ENCODE measurements at regions not wholly inside any gene's neighbourhood (a gene's known extent, or its start where the extent isn't known, plus 50 kb on each side); places are given as distances from the start of the nearest gene placed in this dataset.

DNA sequence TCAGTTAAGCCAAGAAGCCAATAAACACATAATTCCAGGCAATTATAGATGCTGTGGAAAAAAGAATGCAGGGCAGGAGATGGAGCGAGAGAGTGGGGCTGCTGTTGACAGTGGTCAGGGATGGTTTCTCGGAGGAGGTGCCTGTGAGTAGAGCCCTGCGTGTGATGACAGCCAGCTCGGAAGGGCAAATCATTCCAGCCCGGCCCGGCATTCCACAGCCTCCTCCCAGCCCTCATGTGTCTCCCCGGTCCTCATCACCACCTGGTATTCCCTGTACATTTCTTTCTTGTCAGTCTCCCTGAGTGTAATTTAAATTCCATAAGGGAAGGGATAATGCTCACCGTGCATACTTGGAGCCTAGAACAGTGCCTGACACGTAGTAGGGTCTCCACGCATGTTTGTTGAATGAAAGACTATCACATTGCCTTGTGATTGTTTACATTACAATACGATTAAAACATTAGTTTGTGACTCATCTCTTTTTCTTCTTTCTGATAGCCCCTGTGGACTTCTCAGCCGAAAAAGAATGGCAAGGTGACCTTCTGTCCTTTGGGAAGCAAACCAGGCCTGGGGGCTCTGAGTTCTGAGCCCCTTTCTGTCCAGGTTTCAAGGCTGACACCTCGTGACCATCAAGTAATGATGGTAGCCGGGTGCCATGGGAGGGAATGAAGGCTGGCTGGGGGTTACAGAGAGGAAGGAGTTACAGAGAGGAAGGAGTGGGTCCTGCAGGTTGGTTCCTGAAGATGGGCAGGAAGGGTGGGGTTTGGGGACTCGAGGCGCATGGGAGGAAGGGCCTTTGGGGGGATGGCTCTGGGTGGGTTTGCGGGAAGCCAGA, 379.5 kb upstream of the SULF2 start:
- no peak for DNase-seq

DNA sequence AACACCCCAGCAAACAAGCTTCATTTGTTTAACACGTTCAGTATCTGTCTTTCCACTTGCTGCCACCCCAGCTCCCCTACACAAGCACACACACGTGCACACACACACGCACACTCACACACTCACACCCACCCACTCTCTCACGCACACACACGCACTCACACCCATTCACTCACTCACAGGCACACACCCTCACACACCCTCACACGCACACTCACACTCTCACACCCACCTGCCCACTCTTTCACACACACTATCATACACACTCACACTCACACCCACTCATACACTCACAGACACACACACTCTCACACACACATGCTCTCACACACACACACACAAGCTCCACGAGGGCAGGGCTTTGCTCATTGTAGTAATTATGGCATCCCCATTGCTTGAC, 378.8 kb upstream of the SULF2 start:
- no peak for DNase-seq

DNA sequence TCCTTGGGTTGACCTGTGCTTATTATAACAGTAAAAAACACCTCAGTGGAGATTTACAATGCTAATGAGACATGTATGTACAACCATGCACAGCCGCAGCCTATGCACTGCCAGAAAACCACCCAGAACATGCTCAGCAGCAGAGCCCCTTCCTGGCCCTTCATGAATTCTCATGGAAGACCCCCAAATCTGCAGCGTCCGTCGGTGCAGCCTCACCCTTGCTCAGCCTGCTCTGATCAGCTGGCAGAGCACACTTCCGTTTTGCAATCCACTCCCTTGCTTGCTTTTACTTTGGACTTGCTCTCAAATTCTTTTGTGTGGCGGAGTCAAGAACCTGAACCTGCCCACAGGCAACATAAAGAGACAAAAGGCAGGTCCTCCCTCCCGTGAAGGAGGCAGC, 378.2 kb upstream of the SULF2 start:
- DNase-seq = no peak

DNA sequence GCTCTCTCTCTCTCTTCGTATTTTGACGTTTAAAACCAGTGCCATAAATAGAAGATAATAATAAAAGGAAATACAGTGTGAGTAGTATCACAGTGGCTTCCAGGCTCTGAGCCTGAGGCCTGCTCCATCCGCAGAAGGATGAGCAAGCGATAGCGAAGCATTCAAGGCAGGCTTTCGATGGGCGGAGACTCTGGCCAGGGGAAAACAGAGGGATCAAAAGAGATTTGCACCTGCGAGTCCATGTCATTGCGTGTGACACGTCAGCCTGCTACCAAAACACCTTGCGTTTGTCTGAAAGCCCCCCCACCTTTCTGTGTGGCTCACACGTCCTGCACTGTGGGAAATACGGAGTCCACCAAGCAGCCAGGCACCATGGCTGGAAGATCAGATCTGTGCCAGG, 377.3 kb upstream of the SULF2 start:
- no peak for DNase-seq

DNA sequence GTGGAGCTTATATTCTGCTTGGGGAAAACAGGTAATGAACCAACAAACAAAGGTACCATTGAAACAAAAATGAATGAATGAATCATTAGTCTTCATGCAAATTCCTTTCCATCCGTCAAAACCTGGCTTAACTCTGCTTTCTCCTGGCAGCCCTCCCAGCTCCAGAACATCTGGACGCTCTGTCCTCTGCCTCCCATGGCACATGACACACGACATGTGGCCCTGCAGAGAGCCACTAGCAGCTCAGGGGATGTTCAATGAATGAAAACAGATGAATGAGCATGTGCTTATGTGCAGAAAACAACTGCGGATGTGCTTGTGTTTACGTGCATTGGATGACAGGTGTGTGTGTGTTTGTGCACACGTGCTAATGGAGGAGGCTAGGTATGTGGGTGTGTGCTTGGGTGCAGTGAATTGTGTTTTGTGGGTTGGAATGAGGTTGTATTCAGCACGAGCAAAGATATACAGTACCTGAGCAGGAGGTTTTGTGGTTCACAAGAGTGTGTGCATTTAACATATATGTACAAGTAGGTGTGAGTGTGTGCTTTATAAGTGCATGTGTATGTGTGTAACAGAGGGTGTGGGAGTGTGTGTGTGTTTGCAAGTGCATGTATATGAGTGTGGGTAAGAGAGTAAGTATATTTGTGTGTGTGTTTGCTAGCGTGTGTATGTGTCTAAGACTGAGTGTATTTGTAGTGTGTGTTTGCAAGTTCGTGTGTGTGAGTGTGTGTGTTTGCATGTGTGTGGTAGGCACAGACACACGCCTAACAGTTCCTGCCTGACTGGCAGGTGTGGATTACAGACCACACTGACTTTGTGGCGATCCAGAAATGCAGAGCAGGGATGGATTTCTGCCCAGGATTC, 374.1 kb upstream of the SULF2 start:
- DNase-seq = no peak

DNA sequence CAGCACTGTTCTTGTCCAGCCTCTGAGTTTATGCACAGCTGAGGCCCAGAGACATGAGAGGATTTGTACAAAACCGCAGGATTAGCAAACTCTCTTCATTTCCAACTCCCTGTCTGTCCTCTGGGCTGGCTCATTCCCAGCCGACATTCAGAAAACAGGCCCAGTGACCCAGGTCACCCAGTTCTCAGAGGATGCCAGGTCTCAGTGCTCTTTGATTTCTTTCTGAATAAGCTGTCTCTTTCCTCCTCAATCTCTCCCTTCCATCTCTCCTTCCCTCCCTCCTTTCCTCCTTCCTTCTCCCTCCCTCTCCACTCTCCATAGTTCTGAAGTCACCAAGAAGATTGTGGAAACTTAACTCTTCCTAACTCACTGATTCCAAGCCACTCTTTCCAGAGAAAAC, 372.7 kb upstream of the SULF2 start:
- DNase-seq = no peak

DNA sequence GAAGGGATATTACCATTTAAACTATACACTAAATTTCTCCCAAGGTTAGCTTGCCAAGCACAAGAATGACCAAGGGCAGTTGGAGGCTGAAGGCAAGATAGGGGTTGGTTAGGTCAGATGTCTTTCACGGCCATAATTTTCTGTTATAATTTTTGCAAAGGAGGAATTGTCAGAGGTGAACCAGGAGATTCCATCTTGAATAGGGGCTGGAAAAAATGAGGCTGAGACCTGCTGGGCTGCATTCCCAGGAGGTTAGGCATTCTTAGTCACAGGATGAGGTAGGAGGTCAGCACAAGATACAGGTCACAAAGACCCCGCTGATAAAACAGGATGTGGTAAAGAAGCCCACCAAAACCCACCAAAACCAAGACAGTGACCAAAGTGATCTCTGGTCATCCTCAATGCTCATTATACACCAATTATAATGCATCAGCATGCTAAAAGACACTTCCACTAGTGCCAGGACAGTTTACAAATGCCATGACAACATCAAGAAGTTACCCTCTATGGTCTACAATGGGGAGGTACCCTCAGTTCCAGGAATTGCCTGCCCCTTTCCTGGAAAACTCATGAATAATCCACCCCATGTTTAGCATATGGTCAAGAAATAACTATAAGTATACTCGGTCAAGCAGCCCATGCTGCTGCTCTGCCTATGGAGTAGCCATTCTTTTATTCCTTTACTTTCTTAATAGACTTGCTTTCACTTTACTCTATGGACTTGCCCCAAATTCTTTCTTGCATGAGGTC, 371.8 kb upstream of the SULF2 start:
- DNase-seq = no peak

DNA sequence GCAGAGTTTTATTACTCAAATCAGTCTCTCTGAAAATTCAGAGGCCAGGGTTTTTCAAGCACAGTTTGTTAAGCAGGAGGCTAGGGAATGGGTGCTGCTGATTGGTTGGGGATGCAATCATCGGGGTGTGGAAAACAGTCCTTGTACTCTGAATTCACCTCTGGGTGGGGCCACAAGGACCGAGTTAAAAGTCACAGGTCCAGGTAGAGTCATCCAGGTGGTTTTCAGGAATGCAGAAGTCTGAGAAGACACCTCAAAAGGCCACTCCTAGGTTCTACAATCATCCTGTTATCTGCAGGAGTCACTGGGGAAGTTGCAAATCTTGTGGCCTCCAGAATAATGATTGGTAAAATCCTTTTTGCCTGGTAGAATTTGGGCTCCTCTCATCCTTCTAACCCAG, 371.2 kb upstream of the SULF2 start:
- no peak for DNase-seq

DNA sequence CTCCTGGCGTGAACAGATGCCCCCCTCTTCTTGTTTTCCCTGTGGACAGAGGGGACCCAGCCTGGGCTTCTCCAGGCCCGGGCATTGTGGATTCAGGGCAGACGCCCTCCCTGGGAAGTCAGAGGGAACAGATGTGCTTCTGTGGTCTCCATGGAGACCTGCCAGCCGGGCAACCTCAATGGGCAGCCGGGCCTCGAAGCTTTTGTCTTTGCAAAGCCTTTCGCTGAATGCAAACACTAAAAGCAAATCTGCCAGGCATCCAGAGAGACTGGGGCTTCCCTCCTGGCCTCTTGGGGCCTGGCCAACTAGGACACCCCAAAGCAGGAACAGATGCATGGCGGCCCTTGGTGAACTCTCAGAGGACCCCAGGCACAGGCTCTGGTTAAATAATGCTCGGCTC, 370.0 kb upstream of the SULF2 start:
- peak; percentile 36 for DNase-seq

DNA sequence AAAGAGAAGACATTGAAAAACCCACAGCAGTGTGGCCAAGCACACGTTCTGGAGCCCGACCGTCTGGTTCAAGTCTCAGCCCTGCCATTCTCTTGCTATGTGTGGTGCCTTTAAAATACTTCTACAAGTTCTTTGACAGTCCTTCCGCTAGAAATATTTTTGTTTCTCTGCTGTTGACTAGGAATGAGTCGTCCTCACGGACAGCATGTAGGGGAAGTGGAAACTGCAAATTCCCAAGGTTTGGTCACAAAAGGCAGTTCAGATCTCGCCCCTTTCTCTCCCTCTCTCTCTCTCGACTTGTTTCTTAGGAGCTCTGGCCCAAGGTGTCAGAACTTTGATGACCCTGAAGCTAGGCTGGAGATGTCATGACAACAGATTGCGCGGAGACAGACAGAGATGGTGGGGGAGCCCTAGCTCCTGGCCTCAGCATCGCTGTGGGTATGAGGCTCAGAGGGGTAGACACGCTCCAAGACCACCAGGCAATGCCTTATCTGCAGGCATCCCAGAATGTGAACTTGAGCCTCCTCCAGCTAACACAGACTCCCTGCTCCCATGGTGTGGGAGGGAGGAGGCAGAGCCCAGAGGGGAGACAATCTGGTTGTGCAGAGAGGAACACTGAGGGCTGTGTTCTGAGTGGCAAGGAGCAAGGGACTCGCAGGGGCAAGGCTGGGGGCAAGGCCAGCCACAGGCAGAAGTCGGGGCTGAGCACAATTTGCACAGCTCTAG, 368.9 kb upstream of the SULF2 start:
- no peak for DNase-seq

DNA sequence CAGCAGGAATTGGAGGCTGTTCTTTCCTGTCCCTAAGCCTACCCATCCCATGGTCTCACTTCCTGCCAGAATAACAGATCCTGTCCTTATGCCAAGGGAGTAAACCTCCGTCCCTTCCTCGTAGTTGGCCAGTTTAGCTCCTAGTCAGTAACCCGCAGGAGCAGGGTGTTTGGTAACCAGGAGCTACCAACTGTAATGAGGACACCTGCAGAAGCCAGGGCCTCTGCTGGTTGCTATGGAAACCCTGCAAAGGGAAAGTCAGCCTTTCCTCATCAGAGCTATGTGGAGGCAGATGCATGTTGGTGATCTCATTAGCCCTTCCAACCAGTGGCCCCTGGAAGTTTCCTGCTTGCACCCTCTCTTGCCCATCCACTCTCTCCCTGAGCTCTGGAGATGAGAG, 368.2 kb upstream of the SULF2 start:
- DNase-seq = peak; percentile 45

DNA sequence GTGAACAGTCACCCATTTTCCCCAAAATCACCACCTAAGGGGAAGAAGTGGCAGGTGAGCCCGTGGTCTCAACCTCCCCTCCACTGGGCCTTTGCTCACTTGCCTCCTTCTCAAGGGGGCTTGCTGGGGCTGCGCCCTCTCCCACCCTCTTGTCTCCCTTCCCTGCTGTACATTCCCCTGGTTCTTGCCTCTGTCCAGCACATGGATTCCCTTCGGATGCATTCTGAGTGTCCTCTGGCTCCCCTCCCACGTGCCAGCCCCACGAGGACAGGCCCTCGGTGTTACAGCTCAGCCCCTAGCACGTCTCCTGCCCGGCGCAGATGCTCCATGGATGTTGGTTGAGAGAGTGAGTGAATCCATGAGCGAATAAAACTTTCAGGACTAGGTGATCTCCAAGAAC, 367.8 kb upstream of the SULF2 start:
- no peak for DNase-seq

DNA sequence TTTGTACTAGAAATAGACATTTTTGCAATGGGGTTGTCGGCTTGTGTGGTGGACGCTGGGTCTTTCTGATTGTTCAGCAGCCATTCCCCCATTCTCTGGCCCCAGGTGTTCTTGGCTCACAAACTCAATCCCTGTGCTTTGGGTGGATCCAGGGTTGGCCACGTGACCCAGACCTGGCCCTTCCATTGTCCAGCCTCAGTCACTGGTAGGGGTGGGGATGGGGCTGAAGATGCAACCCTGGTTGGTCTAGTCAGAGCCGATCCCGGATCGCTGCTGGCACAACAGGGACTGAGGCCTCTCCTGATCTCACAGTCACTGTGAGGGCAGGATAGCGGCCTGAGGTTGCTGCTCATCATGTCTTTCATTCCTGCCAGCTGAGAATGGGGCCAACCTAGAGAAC, 365.3 kb upstream of the SULF2 start:
- DNase-seq = no peak

DNA sequence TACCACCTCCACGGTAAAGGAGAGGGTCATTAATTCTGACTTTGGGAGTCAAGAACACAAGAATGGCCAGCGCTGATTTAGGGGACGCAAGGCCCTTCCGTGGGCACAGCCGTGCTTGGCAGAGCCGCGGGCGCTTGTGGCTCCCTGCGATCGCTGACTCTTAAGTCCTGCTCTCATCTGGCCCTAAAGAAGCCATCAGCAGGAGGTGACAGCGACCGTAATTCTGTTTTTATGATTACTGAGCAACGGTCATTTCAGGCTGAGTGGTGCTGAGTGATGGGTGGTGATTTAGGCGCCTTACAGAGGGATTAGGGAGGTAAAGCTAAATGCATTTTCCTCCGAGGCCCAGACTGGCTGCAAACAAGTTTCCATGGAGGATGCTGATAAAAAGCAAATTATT, 364.6 kb upstream of the SULF2 start:
- no peak for DNase-seq

DNA sequence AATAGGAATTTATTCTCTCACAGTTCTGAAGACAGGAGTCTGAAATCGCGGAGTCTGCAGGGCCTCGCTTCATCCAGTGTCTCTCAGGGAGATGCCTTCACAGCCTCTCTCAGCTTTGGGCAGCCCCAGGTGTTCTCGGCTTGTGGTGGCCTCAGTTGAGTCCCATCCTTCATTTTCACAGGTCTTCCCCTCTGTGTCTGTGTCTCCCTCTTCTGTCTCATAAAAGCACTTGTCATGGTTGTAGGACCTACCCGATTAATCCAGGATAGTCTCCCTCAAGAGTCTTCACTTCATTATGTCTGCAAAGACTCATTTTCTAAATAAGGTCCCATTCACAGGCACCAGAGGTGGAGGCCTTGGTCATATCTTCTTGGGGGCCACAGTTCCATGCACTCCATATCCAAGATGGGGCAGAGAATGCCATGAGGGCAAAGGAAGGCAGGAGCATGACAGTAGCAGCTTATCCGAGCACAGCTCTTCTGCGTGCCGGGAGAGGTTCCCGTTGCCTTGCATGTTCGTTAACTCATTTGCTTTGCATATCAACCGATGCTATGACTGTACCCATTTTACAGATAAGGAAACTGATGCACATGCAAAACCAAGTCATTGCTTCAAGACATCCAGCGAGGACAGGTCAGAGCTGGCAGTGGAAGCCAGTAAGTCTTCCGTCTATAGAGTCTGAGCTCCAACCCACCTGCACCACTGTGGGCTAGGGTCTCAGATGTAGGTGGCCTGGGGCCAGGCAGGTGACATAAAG, 363.8 kb upstream of the SULF2 start:
- no peak for DNase-seq

DNA sequence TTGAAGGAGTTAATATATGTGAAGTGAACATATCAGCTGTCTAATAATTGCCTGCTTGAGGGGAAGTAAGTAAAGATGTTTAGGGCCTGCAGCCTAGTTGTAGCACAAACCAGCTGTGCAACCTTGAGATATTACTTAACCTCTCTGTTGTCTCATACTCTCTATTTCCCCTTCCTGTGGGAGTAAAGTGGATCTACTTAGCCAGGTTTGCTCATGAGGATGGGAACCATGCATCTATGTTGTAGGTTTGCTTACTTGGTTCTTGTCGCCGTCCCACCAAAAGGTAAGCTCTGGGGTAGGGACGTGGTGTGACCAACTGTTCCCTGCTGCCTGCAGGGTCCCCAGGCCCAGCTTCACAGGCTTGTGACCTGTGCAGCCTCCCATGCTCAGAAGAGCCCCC, 362.7 kb upstream of the SULF2 start:
- no peak for DNase-seq

DNA sequence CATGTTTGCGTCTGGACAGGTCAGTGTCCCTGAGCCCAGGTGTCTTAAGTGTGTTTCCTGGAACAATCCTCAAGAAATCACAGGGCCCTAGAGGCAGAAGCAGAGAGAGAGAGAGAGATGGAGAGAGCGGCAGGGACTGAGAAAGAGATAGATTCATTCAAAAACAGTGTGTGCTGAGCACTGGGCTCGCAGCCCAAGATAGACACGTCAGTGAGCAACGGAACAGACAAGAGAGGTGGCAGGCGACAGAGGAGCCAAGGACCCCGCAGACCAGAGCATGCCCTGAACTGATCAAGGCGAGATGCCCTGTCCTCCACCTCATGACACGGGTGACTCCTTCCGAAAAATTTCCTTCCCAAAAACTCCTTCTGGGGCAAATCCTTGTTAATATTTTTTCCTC, 362.0 kb upstream of the SULF2 start:
- DNase-seq = no peak

DNA sequence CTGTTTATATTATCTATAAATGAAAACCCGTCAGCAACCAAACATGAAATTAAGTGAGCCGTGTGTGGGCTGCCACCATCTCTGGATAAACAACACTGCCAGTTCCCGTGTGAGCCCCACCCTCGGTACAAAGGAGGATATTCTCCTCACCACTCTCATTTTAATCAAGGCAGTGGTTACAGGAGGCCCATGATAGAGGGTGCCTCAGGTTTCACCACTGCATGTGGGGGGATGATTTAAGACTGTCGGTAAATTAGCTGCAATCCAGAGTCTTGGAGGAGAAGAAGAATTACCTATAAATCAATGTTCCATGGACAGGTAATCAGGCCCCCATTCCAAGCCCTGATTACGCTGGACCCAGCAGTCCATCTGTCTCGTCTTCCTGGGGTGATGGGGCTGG, 361.6 kb upstream of the SULF2 start:
- no peak for DNase-seq

DNA sequence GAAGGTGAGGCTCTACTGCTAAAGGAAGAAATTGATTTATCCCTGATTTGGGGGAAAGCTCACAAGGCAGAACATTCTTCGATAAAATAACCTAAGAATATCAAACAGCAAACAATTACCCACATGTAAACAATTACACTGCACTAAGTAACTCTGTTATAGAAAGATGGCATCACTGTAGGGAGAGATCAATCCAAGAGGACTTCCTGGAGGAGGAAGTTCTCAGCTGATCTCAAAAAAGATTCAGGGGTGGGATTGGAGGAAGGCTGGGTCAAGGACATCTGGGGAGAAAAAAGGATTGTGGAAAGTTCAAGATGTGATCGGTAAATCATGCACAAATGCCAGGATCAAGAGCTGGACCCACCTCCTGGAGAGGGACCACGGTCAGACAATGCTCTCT, 361.0 kb upstream of the SULF2 start:
- DNase-seq = no peak

DNA sequence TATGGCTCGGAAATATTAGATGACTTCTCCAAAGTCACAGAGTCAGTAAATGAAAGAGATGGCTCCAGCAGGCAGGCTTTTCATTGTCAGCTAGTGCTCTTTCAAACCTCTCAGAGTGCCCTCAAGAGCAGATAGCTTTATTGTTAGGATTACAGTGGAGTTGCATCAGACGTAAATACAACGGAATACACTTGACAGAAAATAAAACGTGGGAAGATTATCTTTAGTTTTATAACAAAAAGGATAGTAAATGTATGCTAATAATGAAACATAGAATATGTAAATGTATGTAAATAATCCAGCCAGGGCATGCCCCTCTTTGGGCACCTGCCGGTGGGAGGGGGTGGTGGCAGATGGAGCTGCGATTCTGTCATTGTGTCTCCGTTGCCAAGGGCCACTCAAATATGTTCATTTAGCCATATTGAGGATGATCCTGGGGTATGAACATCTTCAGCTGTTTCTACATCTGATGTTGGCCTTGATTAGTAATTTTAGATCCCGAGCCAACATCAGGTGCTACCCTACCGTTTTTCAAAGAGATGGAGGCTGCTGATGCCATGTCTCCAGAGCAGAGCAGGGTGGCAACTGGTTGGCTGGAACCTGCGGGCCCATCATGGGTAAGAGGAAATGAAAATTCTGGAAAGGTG, 358.3 kb upstream of the SULF2 start:
- peak; percentile 48 for DNase-seq

DNA sequence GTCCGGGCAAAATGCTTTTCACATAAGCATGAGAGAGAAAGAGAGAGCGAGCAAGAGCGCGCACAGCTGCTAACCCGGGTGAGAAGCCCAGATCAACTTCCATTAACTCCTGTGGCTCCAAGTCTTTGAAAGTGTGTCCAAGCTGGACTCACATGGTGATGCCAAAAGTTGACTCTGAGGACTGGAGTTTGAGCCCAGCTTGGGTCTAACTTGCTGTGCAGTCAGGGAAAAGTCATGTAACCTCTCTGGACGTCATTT, 357.2 kb upstream of the SULF2 start:
- peak; percentile 74 for DNase-seq
